Fibroblast of skin of abdomen (primary cell): ENCODE measurements at regions not wholly inside any gene's neighbourhood (a gene's known extent, or its start where the extent isn't known, plus 50 kb on each side); places are given as distances from the start of the nearest gene placed in this dataset.

ENCODE experiments used
- DNase-seq: peaks from one replicate; pipeline ENCODE4 v3.0.0-alpha.2; 2013

DNA sequence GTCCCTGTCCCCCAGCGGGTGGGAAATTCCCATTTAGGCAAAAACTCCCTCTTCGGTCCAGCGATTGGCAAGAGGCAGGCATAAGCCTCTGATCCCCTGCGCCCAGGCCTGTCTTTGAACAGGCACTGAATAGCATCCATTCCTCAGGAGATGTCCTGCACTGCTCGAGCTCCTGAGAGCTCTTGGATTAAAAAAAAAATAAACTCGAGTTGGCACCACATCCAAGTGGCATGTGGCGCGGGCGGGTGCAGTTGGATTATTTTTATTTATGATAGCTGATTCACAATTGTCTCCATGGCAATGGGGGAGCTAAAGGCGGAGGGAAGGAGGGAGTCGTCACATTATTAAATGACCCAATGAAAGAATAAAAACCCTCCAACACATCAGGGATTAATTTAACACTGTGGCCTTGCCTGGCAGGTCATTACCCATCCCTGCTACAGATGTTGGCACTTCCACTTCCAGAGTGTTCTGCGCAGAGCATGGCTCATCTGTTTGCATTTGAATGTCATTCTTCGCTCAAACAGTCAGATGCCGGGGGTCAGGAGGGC lies 207.2 kb downstream of the AACS start:
- DNase-seq: no peak

DNA sequence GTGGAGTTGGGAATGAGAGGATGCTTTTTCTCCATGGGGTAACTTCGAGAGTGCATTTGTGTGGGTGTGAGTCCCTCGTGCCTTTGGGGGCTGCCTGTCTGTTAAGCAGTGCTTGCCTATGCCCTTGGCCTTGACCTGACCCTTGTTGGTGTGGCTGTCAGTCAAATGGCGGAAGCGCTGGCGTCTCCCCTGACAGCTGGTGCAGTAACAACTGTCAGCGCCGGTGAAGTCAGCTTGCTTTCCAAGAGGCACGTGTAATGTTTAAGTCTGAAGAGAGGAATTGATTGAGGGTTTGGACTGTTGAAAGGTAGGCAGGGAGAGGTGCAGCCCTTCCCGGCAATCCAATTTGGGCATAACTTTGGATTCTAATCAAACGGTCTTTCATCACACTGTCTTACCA lies 211.3 kb downstream of the AACS start:
- DNase-seq: no peak

DNA sequence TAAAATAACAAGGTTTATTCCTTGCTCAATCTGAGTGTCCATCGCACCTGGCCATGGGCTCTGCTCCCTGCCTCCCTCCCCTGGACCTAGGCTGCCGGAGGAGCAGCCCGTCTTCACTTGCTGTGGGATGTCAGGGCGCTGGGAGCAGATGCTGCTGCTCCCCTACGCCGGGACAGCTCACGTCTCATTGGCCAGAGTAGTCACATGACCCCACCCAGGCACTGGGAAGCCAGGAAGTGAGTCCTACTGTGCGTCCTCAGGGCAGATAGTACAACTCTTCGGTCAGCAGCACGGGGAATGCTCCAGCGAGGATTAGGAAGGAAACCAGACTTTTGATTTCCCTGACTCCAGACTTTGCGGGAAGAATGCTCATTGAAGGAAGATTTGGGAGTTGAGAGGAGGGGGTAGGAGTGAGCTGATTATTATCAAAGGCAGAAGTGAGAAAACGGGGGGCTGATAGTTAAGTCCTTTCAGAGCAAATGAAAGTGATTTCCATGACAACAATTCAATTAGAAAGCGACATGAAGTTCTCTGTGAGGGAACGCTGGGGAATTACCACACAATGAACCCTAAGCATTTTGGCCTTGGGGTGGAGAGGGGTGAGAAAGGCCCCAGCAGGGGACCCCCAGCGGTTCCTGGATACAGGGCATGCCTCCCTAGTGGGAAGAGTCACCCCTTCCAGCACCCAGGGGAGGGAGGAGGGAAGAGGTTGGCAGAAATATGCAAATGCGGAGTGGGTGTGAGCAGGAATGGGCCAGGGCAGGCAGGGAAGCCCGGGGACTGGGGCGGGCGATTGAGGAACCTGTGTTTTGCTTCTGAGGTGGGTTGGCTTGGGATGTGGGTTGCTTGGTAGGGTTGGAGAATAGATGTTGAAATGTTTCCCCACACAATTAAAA lies 215.5 kb downstream of the AACS start:
- DNase-seq: no peak

DNA sequence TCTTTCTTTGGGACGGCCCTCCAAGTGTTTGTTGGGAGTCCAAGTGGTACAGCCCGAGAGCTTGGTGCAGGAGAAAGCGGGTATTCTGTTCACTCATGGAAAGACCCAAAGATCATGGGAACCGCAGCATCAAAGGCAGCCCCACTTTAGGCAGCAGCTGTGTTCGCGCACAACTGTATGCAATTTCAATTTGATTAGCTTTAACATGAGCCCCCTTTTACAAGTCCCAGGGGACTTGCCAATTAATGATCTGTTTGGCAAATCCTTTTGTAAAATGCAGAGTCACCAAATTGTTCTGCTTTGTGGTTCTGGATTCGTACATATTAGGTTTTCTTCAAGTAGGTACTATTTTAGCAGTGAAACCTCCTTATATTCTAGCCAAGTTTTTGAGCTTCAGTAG lies 217.7 kb downstream of the AACS start:
- no peak for DNase-seq

DNA sequence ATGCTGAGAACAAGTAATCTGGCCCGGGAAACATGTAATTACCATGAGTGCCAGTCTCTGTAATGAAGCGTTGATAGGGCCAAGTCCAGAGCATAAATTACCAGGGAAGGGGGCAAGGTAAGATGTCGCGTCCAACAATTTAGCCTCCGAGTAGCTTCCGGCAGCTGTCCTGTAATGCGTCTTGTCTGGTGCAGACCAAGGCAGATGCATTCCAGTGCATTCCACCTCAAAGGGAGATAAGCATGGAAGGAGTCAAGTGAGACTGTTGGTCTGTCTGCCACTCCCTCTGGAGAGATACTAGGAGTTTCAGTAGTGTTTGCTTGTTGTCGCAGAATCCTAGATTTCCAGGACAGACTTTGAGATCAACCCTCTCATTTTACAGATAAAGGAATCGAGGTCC lies 218.3 kb downstream of the AACS start:
- DNase-seq: no peak

DNA sequence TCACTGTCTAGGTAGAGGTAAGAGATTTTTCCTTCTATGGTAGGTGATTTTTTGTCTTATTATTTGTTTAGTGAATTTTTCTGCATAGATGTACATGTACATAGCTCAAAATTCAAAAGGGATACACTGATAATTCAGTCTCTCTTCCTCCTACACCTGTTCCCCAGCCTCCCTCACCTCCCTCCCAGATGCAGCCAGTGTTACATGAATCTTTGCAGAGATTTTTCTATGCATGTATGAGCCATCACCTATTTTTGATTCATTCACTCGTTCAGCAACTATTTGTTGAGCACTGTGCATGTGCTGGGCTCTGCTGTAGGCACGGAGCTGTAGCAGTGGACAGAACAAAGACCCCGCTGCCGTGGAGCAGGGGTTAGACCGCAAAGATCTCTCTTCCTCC lies 218.9 kb downstream of the AACS start:
- no peak for DNase-seq

DNA sequence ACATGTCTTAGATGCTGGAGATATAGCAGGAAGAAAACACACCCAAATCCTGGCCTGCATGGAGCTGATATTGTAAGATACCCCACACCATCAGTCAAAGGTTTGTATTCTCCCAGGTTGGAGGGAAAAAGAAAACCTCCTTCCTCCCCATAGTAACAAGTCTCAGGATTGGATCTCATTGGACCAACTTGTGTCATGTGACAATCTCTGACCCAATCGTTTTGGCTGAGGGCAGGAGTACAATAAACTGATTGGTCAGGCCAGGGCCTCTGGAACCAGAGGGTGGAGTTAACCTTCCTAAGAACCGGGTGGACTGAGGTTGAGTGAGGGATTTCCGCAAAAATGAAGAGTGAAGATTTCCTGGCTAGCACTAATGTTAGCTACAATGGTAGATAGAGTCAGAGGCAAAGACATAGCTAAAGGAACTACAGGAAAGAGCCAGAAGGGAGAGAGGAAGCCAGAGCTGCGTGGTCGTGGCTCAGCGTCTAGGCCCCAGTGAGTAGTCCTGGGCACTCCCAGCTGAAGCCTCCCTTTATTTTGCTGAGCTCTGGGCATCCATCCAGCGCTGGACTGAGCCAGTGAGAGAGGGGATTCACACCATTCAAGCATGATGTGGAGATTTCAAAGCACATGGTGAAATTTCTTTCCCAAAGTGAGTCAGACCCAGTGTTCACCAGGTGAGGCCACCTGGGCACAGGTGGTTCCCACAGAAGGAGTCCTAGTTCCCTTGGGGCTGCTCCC lies 219.9 kb downstream of the AACS start:
- DNase-seq: no peak

DNA sequence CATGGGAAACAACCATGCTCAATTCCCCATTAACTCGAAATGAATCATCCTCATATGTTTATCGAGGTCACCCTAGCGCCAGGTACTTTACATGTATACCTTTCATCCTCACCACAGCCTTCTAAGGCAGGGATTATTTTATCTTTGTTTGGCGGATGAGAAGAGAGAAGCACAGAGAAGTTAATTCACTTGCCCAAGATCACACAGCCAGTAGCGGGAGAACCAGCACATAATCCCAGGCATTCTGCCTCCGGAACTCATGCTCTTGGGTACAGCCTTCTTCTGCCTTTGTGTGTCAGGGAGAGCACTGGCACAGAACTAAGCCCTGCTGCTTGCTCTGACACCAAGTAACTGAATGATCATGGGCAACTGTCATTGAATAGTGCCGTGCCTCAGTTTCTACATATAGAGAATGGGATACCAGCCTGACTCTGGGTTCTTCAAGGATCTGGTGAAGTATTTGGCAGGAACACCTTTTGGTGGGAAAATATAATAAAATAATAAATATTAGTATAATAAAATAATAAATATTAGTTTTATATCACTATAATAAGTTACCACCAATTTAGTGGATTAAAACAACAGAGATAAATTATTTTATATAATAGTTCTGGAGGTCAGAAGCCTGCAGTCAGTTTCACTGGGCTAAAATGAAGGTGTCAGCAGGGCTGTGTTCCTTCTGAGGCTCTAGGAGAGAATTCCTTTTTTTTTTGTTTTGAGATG lies 220.9 kb downstream of the AACS start:
- DNase-seq: no peak

DNA sequence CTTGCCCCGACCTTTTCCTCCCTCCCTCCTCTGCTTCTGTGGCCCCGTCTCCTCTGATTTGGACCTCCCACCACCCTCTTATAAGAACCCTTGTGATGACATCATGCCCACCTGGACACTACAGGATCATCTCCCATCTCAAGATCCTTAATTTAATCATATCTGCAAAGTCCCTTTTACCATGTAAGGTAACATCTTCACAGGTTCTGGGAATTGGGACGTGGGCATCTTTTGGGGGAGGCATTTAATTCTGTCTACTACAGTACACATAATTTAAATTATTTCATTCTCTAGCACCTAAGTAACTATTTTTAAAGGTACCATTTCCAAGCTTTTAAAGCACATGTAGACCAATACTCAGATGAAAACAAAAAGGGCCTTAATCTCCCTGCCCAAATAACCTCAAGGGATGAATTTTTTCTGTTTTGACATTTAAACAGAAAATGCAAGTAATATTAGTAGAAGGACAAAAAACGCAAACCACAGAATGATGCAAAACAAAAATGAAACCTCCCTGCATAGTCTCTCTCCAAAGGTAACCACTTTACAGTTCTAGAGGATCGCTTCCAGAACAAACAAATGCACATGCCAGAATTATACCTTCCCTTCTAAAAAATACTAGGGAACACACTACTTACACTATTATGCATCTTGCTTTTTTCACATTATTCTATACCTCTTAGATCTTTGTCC lies 222.1 kb downstream of the AACS start:
- no peak for DNase-seq

DNA sequence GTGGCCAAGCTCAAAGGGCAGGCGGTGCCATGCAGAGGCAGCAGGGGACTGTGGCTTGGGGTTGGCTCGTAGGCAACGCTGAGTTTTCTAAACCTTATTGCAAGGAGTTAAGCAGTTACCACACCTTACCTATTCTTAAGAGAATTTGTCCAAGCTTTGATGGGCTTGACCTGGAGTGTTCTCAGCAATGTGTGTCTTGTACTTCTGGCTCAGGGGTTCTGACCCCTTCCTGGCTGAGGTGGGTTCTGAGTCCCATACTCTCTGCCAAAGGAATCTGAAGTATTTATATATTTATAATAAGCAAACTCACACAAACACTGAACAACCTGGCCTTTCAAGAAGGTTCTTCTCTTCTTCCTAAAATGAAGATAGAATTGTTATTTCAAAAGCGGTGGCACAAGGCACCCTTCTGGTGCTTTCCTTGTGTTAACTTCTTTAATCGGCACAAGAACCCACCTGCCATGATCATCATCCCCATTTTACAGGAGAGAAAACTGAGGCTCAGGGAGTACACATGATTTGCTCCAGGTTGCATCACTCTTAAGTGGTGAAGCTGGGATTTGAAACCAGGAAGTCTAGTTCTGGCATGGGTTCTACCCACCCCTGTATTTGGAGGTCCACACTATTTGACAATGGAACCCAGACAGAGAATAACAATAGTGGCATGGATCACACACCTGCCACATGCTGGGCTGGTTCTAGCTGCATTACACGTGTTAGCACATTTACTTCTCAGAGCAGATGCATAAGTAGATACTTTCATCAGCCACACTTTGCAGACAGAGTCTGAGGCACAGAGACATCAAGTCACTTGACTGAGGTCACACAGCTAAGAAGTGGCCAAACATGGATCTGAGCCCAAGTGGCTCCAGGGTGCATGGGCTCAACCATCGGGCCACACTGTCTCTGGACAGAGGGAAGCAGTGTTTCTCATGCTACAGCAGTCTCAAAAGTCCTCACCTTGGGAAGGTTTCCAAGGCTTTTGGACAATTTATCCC lies 224.0 kb downstream of the AACS start:
- no peak for DNase-seq

DNA sequence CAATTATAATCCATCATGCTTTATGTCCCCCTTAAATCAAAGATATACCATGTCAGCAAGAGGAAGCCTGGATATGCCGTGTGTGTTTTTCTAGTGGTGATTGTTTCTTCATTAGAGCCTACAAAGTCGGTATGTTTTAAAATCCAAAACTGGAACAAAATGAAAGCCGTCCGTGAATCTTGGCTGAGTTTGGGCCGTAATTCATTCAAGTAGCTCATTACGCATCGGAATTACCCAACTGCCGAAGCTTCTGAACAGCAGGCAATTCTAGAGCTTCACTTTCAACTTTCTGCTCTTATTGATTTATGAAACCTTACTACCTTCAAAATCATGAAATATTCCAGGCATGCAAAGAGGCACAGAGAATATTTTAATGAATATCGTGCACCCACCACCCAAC lies 224.7 kb downstream of the AACS start:
- DNase-seq: no peak

DNA sequence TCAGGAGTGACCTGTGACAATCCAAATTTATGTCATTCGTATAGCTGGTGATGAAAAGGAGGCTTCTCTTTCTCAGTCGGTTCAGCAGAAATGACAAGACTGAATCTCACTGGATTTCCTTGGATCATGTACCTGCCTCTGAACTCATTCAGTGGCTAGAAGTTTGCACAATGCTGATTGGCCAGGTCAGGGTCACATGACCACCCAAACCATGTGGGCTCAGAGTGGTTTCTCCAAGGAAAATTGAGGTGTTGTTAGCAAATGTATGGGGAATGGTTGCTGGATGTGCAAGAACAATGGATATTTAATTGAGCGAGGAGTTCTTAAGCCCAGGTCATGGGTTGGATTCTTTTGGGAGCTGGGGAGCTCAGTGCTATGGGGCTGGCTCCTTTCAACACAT lies 227.5 kb downstream of the AACS start:
- DNase-seq: no peak

DNA sequence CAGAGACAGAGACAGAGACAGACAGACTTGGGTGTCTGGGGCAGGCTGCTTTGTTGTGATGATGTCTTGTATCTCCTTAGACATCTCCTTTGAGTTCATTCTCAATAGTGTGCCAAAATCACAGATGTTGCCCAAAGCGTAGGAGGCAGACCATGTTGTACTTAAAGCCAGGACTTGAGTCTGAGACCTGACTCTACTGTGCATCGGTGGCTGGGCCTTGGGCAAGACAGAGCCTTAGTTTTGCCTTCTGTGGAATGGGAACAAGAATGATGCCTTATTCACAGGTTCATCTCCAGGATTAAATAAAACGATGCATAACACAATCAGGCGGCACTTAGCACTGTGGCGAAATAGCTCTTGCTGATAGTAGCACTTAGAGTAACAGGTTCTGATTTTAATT lies 230.3 kb downstream of the AACS start:
- DNase-seq: no peak

DNA sequence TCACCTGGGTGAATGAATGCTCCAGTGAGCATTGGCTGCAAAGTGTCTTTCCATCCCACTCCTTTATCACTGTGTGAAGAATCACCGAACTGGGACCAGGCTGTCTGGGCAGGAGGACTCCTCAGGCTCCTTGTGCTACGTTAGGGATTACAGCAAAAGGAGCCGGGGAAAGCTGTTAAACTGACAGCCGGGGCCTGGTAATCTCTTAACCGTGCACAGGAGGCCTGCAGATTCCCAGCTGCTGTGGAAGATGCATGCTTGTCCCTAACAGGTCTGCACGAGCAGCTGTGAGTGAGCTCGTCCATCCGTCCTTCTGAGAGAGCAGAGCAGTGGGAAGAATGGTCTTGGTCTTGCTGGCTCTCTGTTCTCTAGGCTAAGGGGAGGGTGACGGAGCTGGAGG lies 231.5 kb downstream of the AACS start:
- DNase-seq: no peak

DNA sequence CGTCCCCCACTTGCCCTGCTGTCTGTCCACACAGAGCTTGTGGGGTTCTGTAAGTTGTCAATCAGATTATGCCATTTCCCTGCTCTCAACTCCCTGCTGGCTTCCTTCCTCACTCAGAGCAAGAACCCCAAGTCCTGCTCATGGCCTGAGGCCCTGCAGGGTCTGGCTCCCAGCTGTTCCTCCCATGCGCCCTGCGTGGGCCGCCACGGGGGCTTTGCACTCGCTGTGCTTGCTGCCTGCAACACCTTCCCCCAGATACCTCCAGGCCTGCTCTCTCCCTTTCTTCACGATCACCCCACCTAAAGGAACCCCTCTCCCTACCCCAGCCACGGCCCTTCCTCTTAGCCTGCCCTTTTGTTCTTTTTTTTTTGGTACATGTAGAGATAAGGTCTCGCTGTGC lies 234.6 kb downstream of the AACS start:
- no peak for DNase-seq

DNA sequence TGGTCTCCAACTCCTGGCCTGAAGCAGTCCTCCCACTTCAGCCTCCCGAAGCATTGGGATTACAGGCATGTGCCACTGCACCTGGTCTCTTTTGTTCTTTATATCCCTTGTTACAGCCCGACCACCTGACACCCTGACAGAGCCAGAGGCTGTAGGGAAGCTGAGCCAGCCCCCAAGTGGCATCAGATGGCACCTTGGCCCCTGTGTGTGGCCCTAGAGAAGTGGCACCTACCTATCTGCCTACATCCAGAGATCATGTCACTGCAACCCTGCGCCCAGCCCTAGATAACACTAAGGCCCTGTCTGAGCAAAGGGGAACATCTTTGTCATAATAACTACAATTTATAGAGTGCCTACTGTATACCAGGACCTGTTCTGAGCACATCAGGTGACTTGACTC lies 235.0 kb downstream of the AACS start:
- no peak for DNase-seq

DNA sequence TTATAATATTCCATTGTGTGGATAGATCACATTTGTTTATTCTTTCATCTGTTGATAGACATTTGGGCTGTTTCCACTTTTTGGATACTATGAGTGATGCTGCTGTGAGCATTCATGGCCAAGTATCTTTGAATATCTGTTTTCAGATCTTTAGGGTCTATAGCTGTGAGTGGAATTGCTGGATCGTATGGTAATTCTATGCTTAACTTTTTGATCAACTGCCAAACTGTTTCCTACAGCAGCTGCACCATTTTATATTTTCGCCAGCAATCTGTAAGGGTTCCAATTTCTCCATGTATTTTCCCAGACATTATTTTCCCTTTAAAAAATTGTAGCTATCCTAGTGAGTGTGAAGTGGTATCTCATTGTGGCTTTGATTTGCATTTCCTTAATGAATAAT lies 238.1 kb downstream of the AACS start:
- no peak for DNase-seq

DNA sequence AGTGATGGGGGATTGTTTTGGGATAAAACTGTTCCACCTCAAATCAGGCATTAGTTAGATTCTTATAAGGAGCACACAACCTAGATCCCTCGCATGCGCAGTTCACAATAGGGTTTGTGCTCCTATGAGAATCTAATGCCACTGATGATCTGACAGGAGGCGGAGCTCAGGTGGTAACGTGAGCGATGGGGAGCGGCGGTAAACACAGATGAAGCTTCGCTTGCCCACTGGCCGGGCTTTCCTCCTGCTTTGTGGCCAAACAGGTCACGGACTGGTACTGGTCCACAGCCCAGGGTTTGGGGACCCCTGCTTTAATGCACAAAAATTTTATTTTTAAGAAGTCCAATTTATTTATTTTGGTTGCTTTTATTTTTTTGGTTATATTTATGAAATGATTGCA lies 238.8 kb downstream of the AACS start:
- DNase-seq: no peak

DNA sequence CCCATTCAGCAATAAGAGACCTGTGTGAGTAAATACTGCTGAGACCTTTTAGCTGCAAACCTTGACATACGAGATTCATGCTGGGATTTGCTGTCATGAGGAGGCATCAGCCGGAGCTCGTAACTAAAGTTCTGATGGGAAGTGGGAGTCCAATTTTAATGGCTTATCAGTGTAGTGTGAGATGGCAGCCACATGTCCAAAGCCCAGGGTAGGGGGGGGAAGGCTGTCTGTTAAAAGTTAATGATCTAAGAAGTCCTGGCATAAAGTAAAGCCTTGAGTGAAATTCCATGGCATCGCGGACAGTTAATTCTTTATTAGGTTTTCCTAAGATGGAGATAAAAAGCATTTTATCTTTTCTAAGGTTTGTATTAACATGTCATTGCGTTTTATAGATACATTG lies 240.0 kb downstream of the AACS start:
- DNase-seq: no peak

DNA sequence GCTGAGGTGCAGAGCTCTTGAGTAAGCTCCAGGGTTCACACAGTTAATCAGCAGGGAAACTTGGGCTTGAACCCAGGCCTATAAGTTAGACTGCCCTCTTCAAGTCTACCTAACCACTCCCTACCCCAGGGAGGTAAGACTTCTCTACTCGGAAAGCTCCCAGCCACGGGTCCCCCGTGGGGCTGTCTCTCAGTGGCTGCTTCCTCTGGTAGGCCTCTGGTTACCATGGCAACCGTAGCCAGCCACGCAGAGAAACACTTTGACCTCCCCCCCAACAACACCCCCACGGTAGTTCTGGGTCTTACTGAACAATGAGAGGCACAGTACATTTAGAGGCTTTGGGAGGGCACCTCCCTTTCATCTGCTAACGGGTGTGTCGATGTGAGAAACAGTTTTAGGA lies 245.2 kb downstream of the AACS start:
- DNase-seq: no peak

DNA sequence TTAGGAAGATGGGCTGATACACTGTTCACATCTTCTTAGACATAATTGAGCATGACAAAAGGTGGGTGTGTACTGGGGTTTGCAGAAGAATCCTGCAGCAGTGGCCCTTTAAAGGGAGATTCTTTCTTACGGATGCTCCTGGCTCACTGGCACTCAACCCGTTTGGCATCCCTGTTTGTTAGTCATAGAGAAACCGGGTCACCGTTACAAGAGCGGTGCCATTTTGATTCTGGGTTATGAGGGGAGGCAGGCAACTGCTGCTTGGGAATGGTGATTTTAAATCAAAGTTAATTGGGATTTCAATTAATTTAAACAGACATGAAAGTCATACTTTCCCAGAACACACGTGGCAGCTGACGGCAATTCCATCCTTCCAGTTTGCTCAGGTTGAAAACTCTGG lies 245.8 kb downstream of the AACS start:
- DNase-seq: no peak
